ENCODE measurements at regions not wholly inside any gene's neighbourhood (a gene's known extent, or its start where the extent isn't known, plus 50 kb on each side); places are given as distances from the start of the nearest gene placed in this dataset.

- no peak for TF ChIP-seq CTCF (IDR thresholded peaks at IDR 0.05; ENCODE audit: unreplicated experiment)
- H3K36me3 Mint-ChIP-seq (ENCODE audit: insufficient read depth) = peaks cover 4% of the 10 kb centered on the region
- peaks cover 8% of the 10 kb centered on the region for H3K4me1 Mint-ChIP-seq (ENCODE audit: low read depth)
- no peak overlapping the region for H3K27ac Mint-ChIP-seq
- no peaks in the 10 kb centered on the region for H3K27me3 Mint-ChIP-seq
- H3K4me3 Mint-ChIP-seq (ENCODE audit: low read depth) = no peak overlapping the region
- H3K9me3 Mint-ChIP-seq (ENCODE audit: low read depth) = peaks cover 4% of the 10 kb centered on the region
- DNase-seq (ENCODE audit: low spot score, unreplicated experiment) = no peak
Observed at GRCh38 chr11:16474659-16475058, 118.3 kb upstream of the SOX6 start.

- Mint-ChIP-seq H3K4me1 (ENCODE audit: low read depth) (peaks cover 18% of the 10 kb centered on the region), H3K9me3 (ENCODE audit: low read depth) (peaks cover 7% of the 10 kb centered on the region), H3K27ac (peak overlapping the region; percentile 16), H3K36me3 (ENCODE audit: insufficient read depth) (peaks cover 5% of the 10 kb centered on the region), H3K27me3 (no peaks in the 10 kb centered on the region), H3K4me3 (ENCODE audit: low read depth) (no peak overlapping the region)
- no peak for TF ChIP-seq CTCF (IDR thresholded peaks at IDR 0.05; ENCODE audit: unreplicated experiment)
- DNase-seq (ENCODE audit: low spot score, unreplicated experiment) = no peak
Observed at GRCh38 chr11:16469968-16470367, 113.6 kb upstream of the SOX6 start.

GRCh38 chr11:16468735-16469453 is 112.5 kb upstream of the SOX6 start:
- Mint-ChIP-seq H3K9me3 (ENCODE audit: low read depth) (peaks cover 3% of the 10 kb centered on the region), H3K4me3 (ENCODE audit: low read depth) (no peak overlapping the region), H3K27me3 (peaks cover 2% of the 10 kb centered on the region), H3K36me3 (ENCODE audit: insufficient read depth) (peaks cover 1% of the 10 kb centered on the region), H3K27ac (no peak overlapping the region), H3K4me1 (ENCODE audit: low read depth) (peaks cover 19% of the 10 kb centered on the region)
- TF ChIP-seq CTCF (IDR thresholded peaks at IDR 0.05; ENCODE audit: unreplicated experiment) = no peak
- DNase-seq (ENCODE audit: low spot score, unreplicated experiment) = no peak

GRCh38 chr11:16460508-16460907 is 104.2 kb upstream of the SOX6 start:
- H3K36me3 Mint-ChIP-seq (ENCODE audit: insufficient read depth) = no peaks in the 10 kb centered on the region
- H3K27me3 Mint-ChIP-seq = peaks cover 6% of the 10 kb centered on the region
- H3K4me1 Mint-ChIP-seq (ENCODE audit: low read depth) = peaks cover 14% of the 10 kb centered on the region
- no peak overlapping the region for H3K4me3 Mint-ChIP-seq (ENCODE audit: low read depth)
- no peaks in the 10 kb centered on the region for H3K9me3 Mint-ChIP-seq (ENCODE audit: low read depth)
- no peak for TF ChIP-seq CTCF (IDR thresholded peaks at IDR 0.05; ENCODE audit: unreplicated experiment)
- no peak for DNase-seq (ENCODE audit: low spot score, unreplicated experiment)
- H3K27ac Mint-ChIP-seq = no peak overlapping the region

GRCh38 chr11:16456366-16456765 is 100.0 kb upstream of the SOX6 start:
- no peak for TF ChIP-seq CTCF (IDR thresholded peaks at IDR 0.05; ENCODE audit: unreplicated experiment)
- Mint-ChIP-seq H3K9me3 (ENCODE audit: low read depth) (no peaks in the 10 kb centered on the region), H3K27me3 (peaks cover 2% of the 10 kb centered on the region), H3K27ac (peak overlapping the region; percentile 57), H3K4me3 (ENCODE audit: low read depth) (no peak overlapping the region), H3K4me1 (ENCODE audit: low read depth) (peaks cover 23% of the 10 kb centered on the region), H3K36me3 (ENCODE audit: insufficient read depth) (no peaks in the 10 kb centered on the region)
- DNase-seq (ENCODE audit: low spot score, unreplicated experiment) = no peak

Measured in progenitor cell of endocrine pancreas (in vitro differentiated cells).